Suprapubic skin (tissue), 4 donors: ENCODE measurements at regions not wholly inside any gene's neighbourhood (a gene's known extent, or its start where the extent isn't known, plus 50 kb on each side); places are given as distances from the start of the nearest gene placed in this dataset.

Experiments
- CTCF ChIP-seq, 2 donors: fragments of 200-600 bp in 1 of 2; fragments of 450-650 bp in 1 of 2; sonication (generic) in 1 of 2; IDR thresholded peaks; one replicate each; pipeline ENCODE4 v1.5.1; 2016 to 2019; ENCODE audit warnings: antibody characterized with exemption in 2 of 2, mild to moderate bottlenecking in 1 of 2, moderate library complexity in 1 of 2
- POLR2A ChIP-seq, 2 donors: fragments of 450-650 bp; IDR thresholded peaks; one replicate each; pipeline ENCODE4 v1.6.1; 2017; ENCODE audit warnings: antibody characterized with exemption in 2 of 2, mild to moderate bottlenecking in 2 of 2, moderate library complexity in 2 of 2
- POLR2AphosphoS5 ChIP-seq, 3 donors: sonication (generic); formaldehyde crosslinking; IDR thresholded peaks; one replicate each; pipeline ENCODE4 v1.6.1; 2017; ENCODE audit warnings: antibody characterized with exemption in 3 of 3

GRCh38 chr15:66877477-66878271, 175.6 kb downstream of the SMAD6 start:
- no peak for TF ChIP-seq POLR2A (IDR thresholded peaks at IDR 0.05)
- TF ChIP-seq CTCF (IDR thresholded peaks at IDR 0.05): no peak
- TF ChIP-seq POLR2AphosphoS5 (IDR thresholded peaks at IDR 0.05): no peak
